A673 (cell line): ENCODE measurements at regions not wholly inside any gene's neighbourhood (a gene's known extent, or its start where the extent isn't known, plus 50 kb on each side); places are given as distances from the start of the nearest gene placed in this dataset.

Experiments
- BruUV-seq: library from RNA; stranded (reverse); fragments of 400-500 nt; replicated peaks from 2 replicates; lab custom pipeline; 2021; lab: Mats Ljungman, UMichigan
- CTCF ChIA-PET: fragments of 300-600 bp; sonication (Branson Sonifier 250); formaldehyde crosslinking; loops from one replicate; lab custom pipeline; 2022; ENCODE audit warnings: antibody characterized with exemption; lab: Charles Lee
- POLR2A ChIA-PET: fragments of 300-600 bp; sonication (Branson Sonifier 250); formaldehyde crosslinking; loops from one replicate; lab custom pipeline; 2022; ENCODE audit warnings: antibody characterized with exemption; ENCODE audit not compliant: low non-redundant PET; lab: Charles Lee
- DNase-seq: peaks from one replicate; pipeline ENCODE4 v3.0.0-alpha.2; 2015; ENCODE audit warnings: low spot score
- H3K27ac ChIP-seq: fragments of 200-600 bp; sonication (generic); 2 replicates; pipeline ENCODE4 v1.5.1; 2016; ENCODE audit warnings: mixed run types, low read depth, mild to moderate bottlenecking, mixed read lengths, antibody characterized with exemption, low read length; ENCODE audit not compliant: poor library complexity, severe bottlenecking
- H3K27me3 ChIP-seq: fragments of 200-600 bp; sonication (generic); replicated peaks from 2 replicates; pipeline ENCODE4 v1.6.1; 2017; ENCODE audit warnings: mixed run types, low read depth, mild to moderate bottlenecking, mixed read lengths, antibody characterized with exemption, low read length; ENCODE audit not compliant: insufficient read depth, poor library complexity
- H3K36me3 ChIP-seq: fragments of 200-600 bp; sonication (generic); 2 replicates; pipeline ENCODE4 v1.6.1; 2016; ENCODE audit warnings: mixed run types, mild to moderate bottlenecking, mixed read lengths, antibody characterized with exemption, low read length; ENCODE audit not compliant: insufficient read depth, poor library complexity, severe bottlenecking
- H3K4me1 ChIP-seq: fragments of 200-600 bp; sonication (generic); 2 replicates; pipeline ENCODE4 v1.6.1; 2017; ENCODE audit warnings: mixed run types, mild to moderate bottlenecking, mixed read lengths, antibody characterized with exemption, low read length; ENCODE audit not compliant: insufficient read depth, poor library complexity, severe bottlenecking
- H3K4me3 ChIP-seq: fragments of 200-600 bp; sonication (generic); 2 replicates; pipeline ENCODE4 v1.5.1; 2016; ENCODE audit warnings: low read depth, mixed run types, mild to moderate bottlenecking, mixed read lengths, low read length; ENCODE audit not compliant: poor library complexity, severe bottlenecking
- H3K9me3 ChIP-seq: fragments of 200-600 bp; sonication (generic); 2 replicates; pipeline ENCODE4 v1.6.1; 2016; ENCODE audit warnings: mixed run types, low read depth, mild to moderate bottlenecking, mixed read lengths, antibody characterized with exemption, low read length; ENCODE audit not compliant: poor library complexity, severe bottlenecking
- EZH2 ChIP-seq: fragments of 200-600 bp; sonication (generic); IDR thresholded peaks from 2 replicates; pipeline ENCODE4 v1.6.1; 2017; ENCODE audit warnings: borderline replicate concordance, low read depth, mild to moderate bottlenecking, mixed read lengths, antibody characterized with exemption, low read length; ENCODE audit not compliant: poor library complexity, severe bottlenecking
- intact Hi-C: fragments of 100-400 bp; cut with micrococcal nuclease; formaldehyde crosslinking; loops from one replicate; pipeline ENCODE4 v1.10.0; 2022; ENCODE audit not compliant: unreplicated experiment
- TF ChIP-seq, protein P1 (sequence below): fragments of 300-800, 200-600 bp; sonication (generic); conservative IDR thresholded peaks from 2 replicates; pipeline ENCODE4 v1.5.1; 2017; ENCODE audit warnings: low read depth, mild to moderate bottlenecking, antibody characterized with exemption, low read length, moderate library complexity, mixed read lengths

DNA sequence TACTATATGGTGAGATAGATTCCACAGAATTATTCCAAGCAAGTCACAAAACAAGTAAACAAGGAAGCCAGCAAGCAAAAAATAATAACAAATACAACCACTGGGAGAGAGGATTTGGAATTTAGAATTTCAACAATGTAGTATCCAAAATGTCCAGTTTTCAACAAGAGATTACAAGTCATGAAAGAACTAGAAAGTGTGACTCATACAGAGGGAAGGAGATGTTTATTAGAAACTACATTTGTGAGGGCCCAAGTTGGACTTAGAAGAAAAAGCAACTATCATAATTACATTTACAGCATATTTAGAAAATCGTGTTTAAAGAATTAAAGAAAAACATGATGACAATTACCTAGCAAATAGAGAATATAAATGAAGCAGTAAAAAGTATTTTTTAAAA, 494.6 kb upstream of the ID4 start:
- Histone ChIP-seq H3K36me3 (no peaks in the 10 kb centered on the region), H3K4me3 (no peak overlapping the region), H3K9me3 (no peaks in the 10 kb centered on the region), H3K27me3 (no peaks in the 10 kb centered on the region), H3K4me1 (no peaks in the 10 kb centered on the region), H3K27ac (no peak overlapping the region)
- ChIA-PET POLR2A (no interaction called here), CTCF (no interaction called here)
- no TSS peak for BruUV-seq
- DNase-seq = no peak
- intact Hi-C loops = no loop called here
- no peak for TF ChIP-seq EZH2
- TF ChIP-seq, protein P1, sequence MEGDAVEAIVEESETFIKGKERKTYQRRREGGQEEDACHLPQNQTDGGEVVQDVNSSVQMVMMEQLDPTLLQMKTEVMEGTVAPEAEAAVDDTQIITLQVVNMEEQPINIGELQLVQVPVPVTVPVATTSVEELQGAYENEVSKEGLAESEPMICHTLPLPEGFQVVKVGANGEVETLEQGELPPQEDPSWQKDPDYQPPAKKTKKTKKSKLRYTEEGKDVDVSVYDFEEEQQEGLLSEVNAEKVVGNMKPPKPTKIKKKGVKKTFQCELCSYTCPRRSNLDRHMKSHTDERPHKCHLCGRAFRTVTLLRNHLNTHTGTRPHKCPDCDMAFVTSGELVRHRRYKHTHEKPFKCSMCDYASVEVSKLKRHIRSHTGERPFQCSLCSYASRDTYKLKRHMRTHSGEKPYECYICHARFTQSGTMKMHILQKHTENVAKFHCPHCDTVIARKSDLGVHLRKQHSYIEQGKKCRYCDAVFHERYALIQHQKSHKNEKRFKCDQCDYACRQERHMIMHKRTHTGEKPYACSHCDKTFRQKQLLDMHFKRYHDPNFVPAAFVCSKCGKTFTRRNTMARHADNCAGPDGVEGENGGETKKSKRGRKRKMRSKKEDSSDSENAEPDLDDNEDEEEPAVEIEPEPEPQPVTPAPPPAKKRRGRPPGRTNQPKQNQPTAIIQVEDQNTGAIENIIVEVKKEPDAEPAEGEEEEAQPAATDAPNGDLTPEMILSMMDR = no peak

- no peaks in the 10 kb centered on the region for H3K4me1 ChIP-seq
- POLR2A ChIA-PET = no interaction called here
Measured at GRCh38 chr6:19349429-19349828, 487.7 kb upstream of the ID4 start.

GRCh38 chr6:19354181-19354580, 483.0 kb upstream of the ID4 start:
- no peaks in the 10 kb centered on the region for H3K4me1 ChIP-seq
- TF ChIP-seq EZH2 = no peak
- TF ChIP-seq, protein P1 = no peak
- no peak overlapping the region for H3K27ac ChIP-seq
- no peaks in the 10 kb centered on the region for H3K27me3 ChIP-seq
- no peak overlapping the region for H3K4me3 ChIP-seq
- no peaks in the 10 kb centered on the region for H3K36me3 ChIP-seq
- no peaks in the 10 kb centered on the region for H3K9me3 ChIP-seq
- BruUV-seq = no TSS peak
- intact Hi-C loops = no loop called here
- CTCF ChIA-PET = no interaction called here
- DNase-seq = no peak
- POLR2A ChIA-PET = no interaction called here

More at GRCh38 chr6:19349429-19349828, 487.7 kb upstream of the ID4 start:
- intact Hi-C loops = no loop called here
- Histone ChIP-seq H3K4me3 (no peak overlapping the region), H3K36me3 (no peaks in the 10 kb centered on the region), H3K27ac (no peak overlapping the region), H3K27me3 (no peaks in the 10 kb centered on the region), H3K9me3 (no peaks in the 10 kb centered on the region)
- no peak for DNase-seq
- TF ChIP-seq, protein P1 = no peak
- TF ChIP-seq EZH2 = no peak
- no TSS peak for BruUV-seq
- CTCF ChIA-PET = no interaction called here
